K562 (cell line): ENCODE measurements at regions not wholly inside any gene's neighbourhood (a gene's known extent, or its start where the extent isn't known, plus 50 kb on each side); places are given as distances from the start of the nearest gene placed in this dataset.

Experiments used
- AFF1 ChIP-seq, 2 experiments: fragments of 450-650 bp; IDR thresholded peaks; 2 replicates each; pipeline ENCODE4 v1.6.1; 2018; ENCODE audit warnings: mild to moderate bottlenecking in 2 of 2, low read depth in 1 of 2; ENCODE audit not compliant: partially characterized antibody in 2 of 2
- BRD9 ChIP-seq: fragments of 450-650 bp; IDR thresholded peaks from 2 replicates; pipeline ENCODE4 v1.6.1; 2018; ENCODE audit warnings: low read depth; ENCODE audit not compliant: partially characterized antibody
- CEBPB ChIP-seq: fragments of 450-650 bp; IDR thresholded peaks from 2 replicates; pipeline ENCODE4 v1.6.1; 2016; ENCODE audit warnings: missing genetic modification characterization, missing compliant biosample characterization
- MAZ ChIP-seq, 2 experiments: fragments of 450-650 bp in 1 of 2; sonication (generic) in 1 of 2; formaldehyde crosslinking; IDR thresholded peaks in 1 of 2; conservative IDR thresholded peaks in 1 of 2; 2 replicates each; pipeline versions ENCODE4 v1.4.0 to v1.5.0; 2020; ENCODE audit warnings: mild to moderate bottlenecking in 1 of 2, missing genetic modification reagents in 1 of 2
- TAF1 ChIP-seq: IDR thresholded peaks from 2 replicates; pipeline ENCODE4 v1.6.1; 2011; ENCODE audit warnings: mild to moderate bottlenecking, low read length, moderate library complexity; ENCODE audit not compliant: insufficient read depth, control insufficient read depth, severe bottlenecking; ENCODE audit errors: extremely low read depth
- TAL1 ChIP-seq: fragments of 450-650 bp; IDR thresholded peaks from 2 replicates; pipeline ENCODE4 v1.6.1; 2016; ENCODE audit warnings: mild to moderate bottlenecking
- ZNF512 ChIP-seq: IDR thresholded peaks from 2 replicates; pipeline ENCODE4 v1.6.1; 2016; ENCODE audit warnings: missing genetic modification characterization, missing compliant biosample characterization

- TF ChIP-seq MAZ (CRISPR knock-in tag; conservative IDR thresholded peaks at IDR 0.05 in 1 of 2, IDR thresholded peaks at IDR 0.05 in 1 of 2) (no peak), CEBPB (no peak), TAF1 (no peak), TAL1 (no peak), ZNF512 (tag) (no peak), BRD9 (no peak), AFF1 (IDR thresholded peaks at IDR 0.05; ENCODE audit: low read depth in 1 of 2, partially characterized antibody in 2 of 2) (no peak)
- TF ChIP-seq, all 486 proteins: peak for 0
These were observed 130.3 kb upstream of the FAM98A start (continued) for GRCh38 chr2:33729353-33729752.
